Gastrocnemius medialis (tissue), 4 donors: ENCODE measurements at regions not wholly inside any gene's neighbourhood (a gene's known extent, or its start where the extent isn't known, plus 50 kb on each side); places are given as distances from the start of the nearest gene placed in this dataset.
A peak's percentile ranks its signal among the peaks of the same experiment; 100 is the strongest.

ENCODE experiments used
- ATAC-seq, 2 donors: fragments of 150-250 bp; one replicate each; pipeline ENCODE4 v1.9.1; 2016
- DNase-seq, 2 donors: peaks; one replicate each; pipeline ENCODE4 v3.0.0-alpha.2; 2019
- H3K27ac ChIP-seq, 4 donors: fragments of 200-600 bp; sonication (generic); 1 replicate in 1 of 4; 2 replicates in 3 of 4; pipeline ENCODE4 v1.5.1; 2016 to 2018; ENCODE audit warnings: mild to moderate bottlenecking in 2 of 4, moderate library complexity in 1 of 4
- H3K27me3 ChIP-seq, 3 donors: fragments of 200-600 bp; sonication (generic) in 2 of 3; 1 replicate in 1 of 3; 2 replicates in 2 of 3; pipeline versions ENCODE4 v1.5.1 to v1.6.0; 2016 to 2019; ENCODE audit warnings: mild to moderate bottlenecking in 1 of 3, moderate library complexity in 1 of 3
- H3K36me3 ChIP-seq, 2 donors: fragments of 200-600 bp; sonication (generic) in 1 of 2; one replicate each; pipeline ENCODE4 v1.5.1; 2017 to 2018
- H3K4me1 ChIP-seq, 2 donors: fragments of 200-600 bp; sonication (generic) in 1 of 2; one replicate each; pipeline ENCODE4 v1.5.1; 2016 to 2017; ENCODE audit warnings: mild to moderate bottlenecking in 2 of 2
- H3K4me3 ChIP-seq, 4 donors: fragments of 200-600 bp; sonication (generic) in 3 of 4; 1 replicate in 1 of 4; 2 replicates in 3 of 4; pipeline ENCODE4 v1.5.1; 2016 to 2019; ENCODE audit warnings: mild to moderate bottlenecking in 2 of 4
- H3K9me3 ChIP-seq, 3 donors: fragments of 200-600 bp; sonication (generic) in 2 of 3; 1 replicate in 1 of 3; 2 replicates in 2 of 3; pipeline ENCODE4 v1.5.1; 2016 to 2019
- CTCF ChIP-seq, 5 experiments: fragments of 450-650 bp in 3 of 5; fragments of 200-600 bp in 2 of 5; sonication (generic) in 2 of 5; IDR thresholded peaks in 4 of 5; conservative IDR thresholded peaks in 1 of 5; 1 replicate in 4 of 5; 2 replicates in 1 of 5; pipeline ENCODE4 v1.5.1; 2016 to 2019; ENCODE audit warnings: antibody characterized with exemption in 5 of 5, mild to moderate bottlenecking in 3 of 5, moderate library complexity in 3 of 5
- POLR2A ChIP-seq, 2 donors: fragments of 450-650 bp; IDR thresholded peaks; one replicate each; pipeline ENCODE4 v1.6.1; 2017; ENCODE audit warnings: antibody characterized with exemption in 2 of 2, mild to moderate bottlenecking in 2 of 2, moderate library complexity in 2 of 2
- in situ Hi-C, 4 donors: fragments of 200-750 bp; cut with MboI; loops; one replicate each; pipeline versions ENCODE4 v1.15.0 to v1.8.0; 2017; ENCODE audit warnings: low sequenced_read_pairs in 4 of 4
- intact Hi-C: fragments of 100-400 bp; cut with DNase I; formaldehyde crosslinking; loops from one replicate; pipeline ENCODE4 v1.15.1; 2023; ENCODE audit warnings: low total_unique reads

DNA sequence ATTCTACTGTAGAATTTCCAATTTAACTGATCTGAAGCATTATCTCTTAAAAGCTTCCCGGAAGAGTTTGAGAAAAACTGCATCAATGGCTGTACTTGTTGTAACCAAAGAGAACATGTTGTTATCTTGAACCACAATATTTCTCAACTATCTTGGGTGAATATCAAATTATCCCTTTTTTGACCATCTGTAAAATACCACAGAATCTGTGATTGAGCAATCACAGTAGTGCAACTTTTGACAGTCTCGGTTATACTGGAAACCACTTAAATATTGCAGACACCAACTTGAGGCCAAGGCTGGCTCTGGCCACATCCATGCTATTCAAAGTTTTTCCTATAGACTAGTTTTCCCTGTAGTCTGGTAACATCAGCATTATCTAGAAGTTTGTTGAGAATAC lies 842.8 kb upstream of the EPHA6 start:
- DNase-seq (no peak), ATAC-seq (peak; percentile 72 to 76)
- Histone ChIP-seq H3K4me1 (no peaks in the 10 kb centered on the region), H3K27ac (peak overlapping the region in 2 of 4 donors; percentile 27 to 55), H3K27me3 (no peaks in the 10 kb centered on the region), H3K9me3 (no peaks in the 10 kb centered on the region), H3K36me3 (no peaks in the 10 kb centered on the region), H3K4me3 (no peak overlapping the region)
- in situ Hi-C loops (no loop called here), intact Hi-C loops (no loop called here)
- TF ChIP-seq POLR2A (IDR thresholded peaks at IDR 0.05) (no peak), CTCF (IDR thresholded peaks at IDR 0.05 in 4 of 5, conservative IDR thresholded peaks at IDR 0.05 in 1 of 5) (no peak)

DNA sequence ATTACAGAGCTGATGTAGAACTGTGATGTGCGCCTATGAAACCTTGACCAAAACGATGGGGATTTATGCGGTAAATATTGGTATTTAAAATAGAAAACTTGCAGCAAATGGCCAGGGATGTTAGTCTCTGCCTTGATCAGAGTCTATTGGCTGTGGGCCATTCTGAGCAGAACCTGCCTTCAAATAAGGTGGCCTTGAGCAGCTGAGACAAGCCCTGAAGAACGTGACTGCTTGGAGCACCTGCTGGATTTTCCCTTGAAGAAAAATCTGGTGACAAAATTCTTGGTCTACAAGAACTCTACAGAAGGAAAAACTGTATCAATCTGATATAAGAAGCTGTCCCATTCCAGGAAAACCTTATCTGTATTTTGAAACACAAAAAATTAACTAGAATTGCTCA lies 820.1 kb upstream of the EPHA6 start:
- Histone ChIP-seq H3K9me3 (no peaks in the 10 kb centered on the region), H3K27ac (no peak overlapping the region), H3K4me1 (no peaks in the 10 kb centered on the region), H3K4me3 (no peak overlapping the region), H3K27me3 (no peaks in the 10 kb centered on the region), H3K36me3 (no peaks in the 10 kb centered on the region)
- DNase-seq (no peak), ATAC-seq (no peak)
- in situ Hi-C loops (no loop called here), intact Hi-C loops (no loop called here)
- TF ChIP-seq CTCF (IDR thresholded peaks at IDR 0.05 in 4 of 5, conservative IDR thresholded peaks at IDR 0.05 in 1 of 5) (no peak), POLR2A (IDR thresholded peaks at IDR 0.05) (no peak)

DNA sequence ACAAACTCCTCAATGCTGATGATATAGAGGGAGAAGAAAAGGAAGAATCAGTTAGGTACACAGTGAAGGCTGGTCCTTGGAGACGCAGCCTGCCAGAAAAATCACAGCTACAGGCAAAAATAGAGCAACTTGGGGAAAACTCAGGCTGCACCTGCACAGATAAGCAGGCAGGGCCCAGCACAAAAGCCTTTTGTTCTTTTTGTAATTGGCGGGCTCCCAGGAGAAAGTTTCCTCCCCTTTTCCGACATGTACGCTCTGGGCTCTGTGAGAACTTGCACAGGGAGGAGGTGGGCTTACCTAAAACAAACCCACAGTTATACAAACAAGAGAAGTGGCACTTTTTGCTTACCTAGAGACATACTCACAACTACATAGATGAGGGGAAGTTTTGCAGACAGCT lies 813.4 kb upstream of the EPHA6 start:
- no peak for ATAC-seq
- no peaks in the 10 kb centered on the region for H3K36me3 ChIP-seq
- intact Hi-C loops, result no loop called here

DNA sequence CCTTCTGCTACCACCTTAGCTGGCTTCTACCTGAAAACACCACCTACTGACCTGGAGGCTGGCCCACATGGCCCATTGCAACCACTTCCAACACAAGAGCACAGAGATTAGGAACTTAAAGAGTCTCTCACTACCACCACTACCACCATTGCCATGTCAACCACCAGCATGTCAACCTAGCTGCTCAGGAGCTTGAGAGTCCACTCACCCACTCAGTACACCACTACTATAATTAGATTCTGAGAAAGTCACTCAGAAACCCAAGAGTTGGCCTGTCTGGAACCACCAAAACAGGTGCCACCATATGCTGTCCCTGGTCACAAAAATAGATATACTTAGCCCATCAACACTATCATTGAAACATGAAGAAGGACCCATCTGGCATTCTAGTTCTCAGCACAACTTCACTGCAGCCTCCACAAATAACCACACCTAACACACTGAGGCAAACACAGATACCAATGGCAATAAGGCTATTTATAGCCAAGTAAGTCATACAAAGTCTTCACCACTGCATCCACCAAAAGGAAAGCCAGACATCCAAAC lies 806.7 kb upstream of the EPHA6 start:
- in situ Hi-C loops (no loop called here), intact Hi-C loops (no loop called here)
- TF ChIP-seq POLR2A (IDR thresholded peaks at IDR 0.05) (no peak), CTCF (IDR thresholded peaks at IDR 0.05 in 4 of 5, conservative IDR thresholded peaks at IDR 0.05 in 1 of 5) (no peak)
- Histone ChIP-seq H3K4me3 (no peak overlapping the region), H3K27me3 (no peaks in the 10 kb centered on the region), H3K36me3 (no peaks in the 10 kb centered on the region), H3K9me3 (no peaks in the 10 kb centered on the region), H3K4me1 (no peaks in the 10 kb centered on the region), H3K27ac (no peak overlapping the region)
- no peak for DNase-seq
- no peak for ATAC-seq

More for the DNA sequence above, 813.4 kb upstream of the EPHA6 start:
- no peak for DNase-seq
- Histone ChIP-seq H3K9me3 (no peaks in the 10 kb centered on the region), H3K27ac (no peak overlapping the region), H3K27me3 (no peaks in the 10 kb centered on the region), H3K4me1 (no peaks in the 10 kb centered on the region), H3K4me3 (no peak overlapping the region)
- TF ChIP-seq CTCF (IDR thresholded peaks at IDR 0.05 in 4 of 5, conservative IDR thresholded peaks at IDR 0.05 in 1 of 5) (no peak), POLR2A (IDR thresholded peaks at IDR 0.05) (no peak)
- in situ Hi-C loops, result no loop called here

DNA sequence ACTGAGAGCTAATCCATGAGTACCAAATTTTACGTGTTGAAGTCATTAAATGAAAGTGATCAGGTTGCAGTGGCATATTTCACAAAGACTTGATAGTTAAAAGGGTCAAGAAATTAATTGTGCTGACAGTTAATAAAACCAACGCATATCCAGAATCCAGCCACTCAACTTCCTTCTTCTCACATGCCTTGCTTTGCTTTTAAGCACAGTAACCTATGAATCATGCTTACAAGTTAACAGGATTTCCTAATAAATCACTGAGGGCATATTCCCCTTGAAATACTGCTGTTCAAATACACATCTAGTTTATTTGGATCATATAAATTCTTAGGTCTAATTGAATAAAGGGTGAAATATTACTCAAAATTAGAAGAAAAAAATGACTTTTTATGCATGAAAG lies 801.5 kb upstream of the EPHA6 start:
- Histone ChIP-seq H3K27me3 (no peaks in the 10 kb centered on the region), H3K27ac (no peak overlapping the region), H3K4me1 (no peaks in the 10 kb centered on the region), H3K36me3 (no peaks in the 10 kb centered on the region), H3K9me3 (no peaks in the 10 kb centered on the region), H3K4me3 (no peak overlapping the region)
- no peak for DNase-seq
- no peak for ATAC-seq
- TF ChIP-seq CTCF (IDR thresholded peaks at IDR 0.05 in 4 of 5, conservative IDR thresholded peaks at IDR 0.05 in 1 of 5), result no peak
- TF ChIP-seq POLR2A (IDR thresholded peaks at IDR 0.05), result no peak
- intact Hi-C loops, result no loop called here
- in situ Hi-C loops, result no loop called here
